ENCODE measurements at regions not wholly inside any gene's neighbourhood (a gene's known extent, or its start where the extent isn't known, plus 50 kb on each side); places are given as distances from the start of the nearest gene placed in this dataset.

GRCh38 chr10:52443419-52444388, 129.6 kb downstream of the DKK1 start:
- TF ChIP-seq POLR2A (IDR thresholded peaks at IDR 0.05; ENCODE audit: borderline replicate concordance, extremely low read depth, insufficient read depth, insufficient read length) = no peak
- TF ChIP-seq TCF7L2 (IDR thresholded peaks at IDR 0.05; ENCODE audit: borderline replicate concordance, extremely low read depth, insufficient read depth, insufficient read length) = peak; percentile 78
- TF ChIP-seq ZFX (IDR thresholded peaks at IDR 0.05) = no peak
- no peak for TF ChIP-seq CTCF (IDR thresholded peaks at IDR 0.05 in 2 of 3, conservative IDR thresholded peaks at IDR 0.05 in 1 of 3; ENCODE audit: borderline replicate concordance in 1 of 3, insufficient read depth in 1 of 3, low read depth in 2 of 3, low read length in 2 of 3)
- TF ChIP-seq ATF3 (IDR thresholded peaks at IDR 0.05) = no peak
- peak; percentile 62 for TF ChIP-seq JUND (IDR thresholded peaks at IDR 0.05)
- TF ChIP-seq EZH2 (IDR thresholded peaks at IDR 0.05) = no peak

All from HCT116 (cell line).